ENCODE measurements at regions not wholly inside any gene's neighbourhood (a gene's known extent, or its start where the extent isn't known, plus 50 kb on each side); places are given as distances from the start of the nearest gene placed in this dataset.

DNA sequence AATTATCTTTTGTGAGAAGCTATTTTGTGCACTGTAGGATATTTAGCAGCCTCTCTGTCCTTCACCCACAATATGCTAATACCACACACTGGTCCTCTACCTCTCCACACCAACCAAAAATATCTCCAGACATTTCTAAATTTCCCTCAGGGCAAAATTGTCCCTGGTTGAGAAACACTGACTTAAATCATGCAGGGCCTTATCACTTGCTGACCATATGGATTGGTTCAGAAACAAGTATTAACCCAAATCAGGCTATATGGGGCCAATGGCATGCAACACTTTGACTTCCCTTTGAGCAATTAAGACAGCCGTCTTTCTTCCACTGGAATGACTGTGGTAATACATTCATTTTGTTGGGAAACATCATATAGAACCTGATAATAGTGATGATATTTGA lies 251.1 kb downstream of the CNTN3 start:
- no peak for TF ChIP-seq CTCF (IDR thresholded peaks at IDR 0.05; ENCODE audit: poor library complexity, severe bottlenecking)
- no peak for TF ChIP-seq POLR2AphosphoS5 (IDR thresholded peaks at IDR 0.05)
- TF ChIP-seq MXI1 (conservative IDR thresholded peaks at IDR 0.05; ENCODE audit: poor library complexity, severe bottlenecking), result no peak
- TF ChIP-seq EZH2 (IDR thresholded peaks at IDR 0.05; ENCODE audit: borderline replicate concordance, insufficient read depth, low read length, poor library complexity, severe bottlenecking), result no peak
- TF ChIP-seq EP300 (conservative IDR thresholded peaks at IDR 0.05; ENCODE audit: poor library complexity, severe bottlenecking), result no peak
- no peak for TF ChIP-seq RAD21 (conservative IDR thresholded peaks at IDR 0.05)
- no peak for TF ChIP-seq TAF1 (IDR thresholded peaks at IDR 0.05; ENCODE audit: low read depth)
